ENCODE measurements at regions not wholly inside any gene's neighbourhood (a gene's known extent, or its start where the extent isn't known, plus 50 kb on each side); places are given as distances from the start of the nearest gene placed in this dataset.
"Not testable (repeated sequence)": the region's sequence is repeated elsewhere in the genome, so short reads cannot be mapped to it uniquely, and the experiment has no call there.

GRCh38 chrX:109878236-109878635, 124.7 kb upstream of the TMEM164 start:
- no peak for DNase-seq (ENCODE audit: low read depth in 2 of 2)

DNA sequence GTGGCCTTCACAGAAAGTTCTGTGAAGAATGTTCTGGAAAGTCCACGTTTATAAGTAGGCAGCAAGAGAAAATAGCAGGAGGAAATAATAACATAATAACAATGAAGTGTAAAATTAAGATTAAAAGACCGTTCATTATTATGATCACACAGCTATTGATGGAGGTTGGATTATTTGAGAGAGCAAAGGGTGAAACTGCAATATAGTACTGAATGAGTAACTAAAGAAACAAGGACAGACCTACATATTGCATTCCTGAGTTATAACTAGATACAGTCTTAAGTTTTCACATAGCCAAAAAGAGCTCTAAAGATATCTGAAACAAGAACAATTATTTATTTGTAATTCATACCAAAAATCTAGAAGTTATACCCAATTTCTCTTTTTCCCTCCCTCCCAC, 122.9 kb upstream of the TMEM164 start:
- DNase-seq (ENCODE audit: low read depth in 2 of 2) = no peak

- DNase-seq (ENCODE audit: low read depth in 2 of 2) = no peak
Measured at GRCh38 chrX:109880629-109881028, 122.3 kb upstream of the TMEM164 start.

GRCh38 chrX:109886122-109886761, 116.7 kb upstream of the TMEM164 start:
- DNase-seq (ENCODE audit: low read depth in 2 of 2) = peak in 1 of 2 experiments; percentile 6

- DNase-seq (ENCODE audit: low read depth in 2 of 2) = no peak
Measured at GRCh38 chrX:109889289-109890006, 113.5 kb upstream of the TMEM164 start.

GRCh38 chrX:109890300-109890699, 112.6 kb upstream of the TMEM164 start:
- DNase-seq (ENCODE audit: low read depth in 2 of 2) = no peak

DNA sequence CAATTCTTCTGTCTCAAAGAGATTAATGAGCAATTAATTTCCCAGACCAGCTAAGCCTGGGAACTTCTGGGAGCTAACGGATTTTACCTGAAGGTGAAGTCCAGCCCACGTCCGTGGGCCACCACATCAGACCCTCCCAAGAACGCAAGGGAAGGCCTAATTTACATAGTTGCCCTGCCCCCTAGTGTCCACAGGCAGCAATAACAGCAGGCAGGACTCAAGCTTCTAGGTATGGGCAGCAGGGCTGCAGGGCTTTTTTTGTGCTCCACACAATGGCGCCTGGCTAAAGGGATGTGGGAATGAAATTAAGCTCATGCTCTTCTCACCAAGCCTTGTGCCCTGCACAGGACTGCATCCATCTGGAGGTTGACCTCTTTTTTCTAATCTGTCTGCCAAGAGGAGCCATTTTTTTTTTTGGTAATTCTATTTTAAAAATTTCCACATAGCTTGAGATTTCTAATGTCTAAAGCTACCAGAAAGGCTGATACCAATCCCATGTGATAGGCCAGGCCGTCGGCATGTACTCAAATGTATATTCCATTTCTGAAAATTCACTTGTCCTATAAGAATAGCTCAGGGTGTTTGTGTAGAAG, 111.9 kb upstream of the TMEM164 start:
- peak; percentile 10 for DNase-seq (ENCODE audit: low read depth in 2 of 2)

DNA sequence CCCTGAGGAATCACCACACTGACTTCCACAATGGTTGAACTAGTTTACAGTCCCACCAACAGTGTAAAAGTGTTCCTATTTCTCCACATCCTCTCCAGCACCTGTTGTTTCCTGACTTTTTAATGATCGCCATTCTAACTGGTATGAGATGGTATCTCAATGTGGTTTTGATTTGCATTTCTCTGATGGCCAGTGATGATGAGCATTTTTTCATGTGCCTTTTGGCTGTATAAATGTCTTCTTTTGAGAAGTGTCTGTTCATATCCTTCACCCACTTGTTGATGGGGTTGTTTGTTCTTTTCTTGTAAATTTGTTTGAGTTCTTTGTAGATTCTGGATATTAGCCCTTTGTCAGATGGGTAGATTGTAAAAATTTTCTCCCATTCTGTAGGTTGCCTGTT, 106.9 kb upstream of the TMEM164 start:
- not testable (repeated sequence) for DNase-seq (ENCODE audit: low read depth in 2 of 2)

- no peak for DNase-seq (ENCODE audit: low read depth in 2 of 2)
Measured at GRCh38 chrX:109902665-109903064, 100.2 kb upstream of the TMEM164 start.

GRCh38 chrX:109911046-109911445, 91.9 kb upstream of the TMEM164 start:
- DNase-seq (ENCODE audit: low read depth in 2 of 2) = no peak

DNA sequence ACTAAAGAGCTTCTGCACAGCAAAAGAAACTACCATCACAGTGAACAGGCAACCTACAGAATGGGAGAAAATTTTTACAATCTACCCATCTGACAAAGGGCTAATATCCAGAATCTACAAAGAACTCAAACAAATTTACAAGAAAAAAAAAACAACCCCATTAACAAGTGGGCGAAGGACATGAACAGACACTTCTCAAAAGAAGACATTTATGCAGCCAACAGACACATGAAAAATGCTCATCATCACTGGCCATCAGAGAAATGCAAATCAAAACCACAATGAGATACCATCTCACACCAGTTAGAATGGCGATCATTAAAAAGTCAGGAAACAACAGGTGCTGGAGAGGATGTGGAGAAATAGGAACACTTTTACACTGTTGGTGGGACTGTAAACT, 89.9 kb upstream of the TMEM164 start:
- not testable (repeated sequence) for DNase-seq (ENCODE audit: low read depth in 2 of 2)

DNA sequence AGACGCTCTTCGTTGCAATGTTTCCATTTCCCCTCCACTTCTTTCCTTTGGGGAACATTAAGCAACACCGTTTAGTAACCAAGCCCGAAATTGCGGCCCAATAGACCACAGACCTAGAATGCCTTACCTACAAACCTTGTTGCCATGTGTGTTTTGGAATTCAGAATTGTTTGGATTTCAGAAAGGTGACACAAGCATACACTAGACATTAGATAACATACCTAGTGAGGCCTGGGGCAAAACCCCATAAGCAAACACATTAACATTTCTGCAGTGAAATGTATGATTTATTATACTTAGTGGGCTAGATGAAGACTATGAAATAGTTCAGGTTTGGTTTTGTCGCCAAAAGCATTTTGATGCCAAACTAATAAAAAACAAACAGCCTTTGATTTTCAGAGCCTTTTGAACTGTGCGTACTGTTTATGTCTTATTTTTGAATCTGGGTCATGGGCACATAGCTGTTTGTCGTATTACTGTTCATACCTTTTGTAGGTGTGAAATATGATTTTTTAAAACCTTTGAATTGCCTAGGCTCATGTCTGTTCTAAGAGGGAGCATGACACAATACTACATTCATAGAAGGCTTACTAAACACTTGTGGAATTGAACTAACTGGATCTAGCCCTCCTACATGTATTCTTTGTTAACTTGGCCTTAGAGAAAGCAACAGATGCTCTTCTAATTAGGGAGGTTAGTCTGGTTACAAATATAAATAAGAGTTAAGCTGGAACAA, 88.6 kb upstream of the TMEM164 start:
- no peak for DNase-seq (ENCODE audit: low read depth in 2 of 2)

GRCh38 chrX:109918753-109919152, 84.2 kb upstream of the TMEM164 start:
- no peak for DNase-seq (ENCODE audit: low read depth in 2 of 2)

DNA sequence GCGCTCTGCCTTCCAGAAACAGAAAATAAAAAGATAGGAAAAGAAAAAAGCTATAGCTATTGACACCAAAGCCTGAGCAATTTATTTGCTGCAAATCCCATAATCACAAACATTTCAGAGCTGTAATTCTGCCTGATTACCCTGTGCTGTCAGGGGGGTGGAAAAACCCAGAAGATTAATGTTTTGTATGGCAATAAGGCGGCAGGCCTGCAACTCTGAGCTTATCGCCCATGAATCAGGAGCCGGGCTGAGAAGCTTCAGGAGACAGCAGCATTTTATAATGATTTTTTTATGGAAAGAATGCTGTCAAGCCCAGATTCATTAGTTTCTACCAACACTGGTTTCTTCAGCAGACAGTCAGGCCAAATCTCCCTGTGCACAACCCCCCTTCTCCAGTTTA, 82.6 kb upstream of the TMEM164 start:
- DNase-seq (ENCODE audit: low read depth in 2 of 2) = no peak

DNA sequence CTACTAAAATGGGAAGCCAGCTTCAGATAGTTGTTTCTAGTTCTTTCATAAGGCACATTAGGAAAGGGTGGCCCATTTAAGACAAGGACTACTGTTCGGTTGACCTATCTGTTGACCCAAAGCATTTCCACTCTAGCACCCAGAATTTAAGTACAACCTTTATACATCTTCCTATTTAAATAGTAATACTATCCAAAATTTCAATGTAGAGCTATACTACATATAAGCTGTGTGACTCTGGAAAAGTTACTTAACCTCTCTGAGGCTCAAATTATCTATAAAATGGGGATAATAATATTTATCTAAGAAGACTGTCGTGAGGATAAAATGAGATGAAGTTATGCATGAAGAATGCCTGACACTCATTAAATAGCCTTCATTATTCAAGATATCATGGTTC, 82.0 kb upstream of the TMEM164 start:
- DNase-seq (ENCODE audit: low read depth in 2 of 2) = no peak

DNA sequence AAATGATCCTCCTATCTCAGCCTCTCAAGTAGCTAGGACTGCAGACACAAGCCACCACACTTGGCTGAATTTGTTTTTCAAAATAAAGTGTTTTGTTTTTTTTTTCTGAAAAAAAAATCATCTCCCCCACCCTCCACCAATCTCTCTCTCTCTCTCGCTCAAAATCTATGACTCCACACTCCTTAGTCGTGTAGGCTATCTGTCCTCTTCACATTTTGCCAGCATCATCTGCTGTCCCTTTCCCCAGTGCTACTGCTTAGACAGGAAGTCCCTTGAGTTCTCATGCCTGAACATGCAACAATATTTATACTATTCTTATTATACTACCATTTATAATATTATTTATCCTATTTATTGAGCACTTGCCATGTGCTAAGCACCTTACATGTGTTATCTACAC, 80.7 kb upstream of the TMEM164 start:
- no peak for DNase-seq (ENCODE audit: low read depth in 2 of 2)

GRCh38 chrX:109925003-109925402, 77.9 kb upstream of the TMEM164 start:
- not testable (repeated sequence) for DNase-seq (ENCODE audit: low read depth in 2 of 2)

- no peak for DNase-seq (ENCODE audit: low read depth in 2 of 2)
Measured at GRCh38 chrX:109925656-109926055, 77.3 kb upstream of the TMEM164 start.

- DNase-seq (ENCODE audit: low read depth in 2 of 2) = no peak
Measured at GRCh38 chrX:109926118-109926517, 76.8 kb upstream of the TMEM164 start.

- DNase-seq (ENCODE audit: low read depth in 2 of 2) = no peak
Measured at GRCh38 chrX:109926743-109927662, 75.9 kb upstream of the TMEM164 start.

GRCh38 chrX:109927663-109928273, 75.1 kb upstream of the TMEM164 start:
- no peak for DNase-seq (ENCODE audit: low read depth in 2 of 2)

Measured in stimulated activated CD4-positive, alpha-beta T cell treated with anti-CD3 and anti-CD28 coated beads, Interleukin-12 subunit alpha, Interleukin-12 subunit beta, amount 100 ng/mL, for 24 hours (primary cell).